Tibial nerve (tissue), 3 donors: ENCODE measurements at regions not wholly inside any gene's neighbourhood (a gene's known extent, or its start where the extent isn't known, plus 50 kb on each side); places are given as distances from the start of the nearest gene placed in this dataset.

Experiments used
- POLR2A ChIP-seq, 2 donors: fragments of 450-650 bp; IDR thresholded peaks; one replicate each; pipeline ENCODE4 v1.6.1; 2017; ENCODE audit warnings: antibody characterized with exemption in 2 of 2, mild to moderate bottlenecking in 2 of 2, moderate library complexity in 2 of 2
- TF ChIP-seq, protein P1 (sequence below), 5 experiments: fragments of 200-600 bp in 3 of 5; fragments of 450-650 bp in 2 of 5; sonication (generic) in 3 of 5; IDR thresholded peaks; one replicate each; pipeline ENCODE4 v1.5.1; 2016 to 2019; ENCODE audit warnings: antibody characterized with exemption in 5 of 5, mild to moderate bottlenecking in 3 of 5, moderate library complexity in 2 of 5

DNA sequence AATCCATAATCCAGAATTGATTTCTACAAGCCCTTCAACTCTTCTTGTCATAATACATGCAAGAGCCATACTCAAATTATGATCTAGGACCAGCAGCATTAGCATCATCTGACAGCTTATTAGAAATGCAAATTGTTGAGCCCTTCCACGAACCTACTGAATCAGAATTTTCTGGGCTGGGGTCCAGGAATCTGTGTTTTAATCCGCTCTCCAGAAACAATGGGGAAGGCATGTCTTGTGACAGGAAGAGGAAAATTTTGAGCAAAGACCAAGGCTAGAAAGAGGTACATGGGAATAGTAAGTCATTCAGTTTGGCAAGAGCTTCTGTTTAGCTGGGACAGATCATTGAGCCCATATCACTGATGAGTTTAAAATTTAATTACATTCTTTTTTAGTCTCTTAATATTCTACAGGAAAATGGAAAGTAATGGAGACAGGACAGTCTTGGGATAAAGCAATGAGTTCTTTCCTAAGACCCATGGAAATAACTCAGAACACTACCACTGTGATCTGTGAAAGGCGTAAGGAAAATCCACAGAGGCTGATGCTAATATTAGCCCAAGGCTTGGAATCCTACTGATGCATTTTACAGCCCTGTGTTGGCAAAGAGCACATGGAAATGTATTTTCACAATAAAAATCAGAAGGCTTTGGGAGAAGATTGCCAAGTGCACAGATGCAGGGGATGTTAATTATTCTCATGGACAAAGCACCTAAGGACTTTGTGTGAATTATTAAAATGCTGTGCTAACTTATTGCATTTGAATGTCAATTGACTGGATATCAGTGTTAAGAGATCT is 73.7 kb upstream of the STK32A start:
- TF ChIP-seq POLR2A (IDR thresholded peaks at IDR 0.05) = no peak
- TF ChIP-seq, protein P1, sequence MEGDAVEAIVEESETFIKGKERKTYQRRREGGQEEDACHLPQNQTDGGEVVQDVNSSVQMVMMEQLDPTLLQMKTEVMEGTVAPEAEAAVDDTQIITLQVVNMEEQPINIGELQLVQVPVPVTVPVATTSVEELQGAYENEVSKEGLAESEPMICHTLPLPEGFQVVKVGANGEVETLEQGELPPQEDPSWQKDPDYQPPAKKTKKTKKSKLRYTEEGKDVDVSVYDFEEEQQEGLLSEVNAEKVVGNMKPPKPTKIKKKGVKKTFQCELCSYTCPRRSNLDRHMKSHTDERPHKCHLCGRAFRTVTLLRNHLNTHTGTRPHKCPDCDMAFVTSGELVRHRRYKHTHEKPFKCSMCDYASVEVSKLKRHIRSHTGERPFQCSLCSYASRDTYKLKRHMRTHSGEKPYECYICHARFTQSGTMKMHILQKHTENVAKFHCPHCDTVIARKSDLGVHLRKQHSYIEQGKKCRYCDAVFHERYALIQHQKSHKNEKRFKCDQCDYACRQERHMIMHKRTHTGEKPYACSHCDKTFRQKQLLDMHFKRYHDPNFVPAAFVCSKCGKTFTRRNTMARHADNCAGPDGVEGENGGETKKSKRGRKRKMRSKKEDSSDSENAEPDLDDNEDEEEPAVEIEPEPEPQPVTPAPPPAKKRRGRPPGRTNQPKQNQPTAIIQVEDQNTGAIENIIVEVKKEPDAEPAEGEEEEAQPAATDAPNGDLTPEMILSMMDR (IDR thresholded peaks at IDR 0.05) = no peak
